HG03280 (cell line): ENCODE measurements at regions not wholly inside any gene's neighbourhood (a gene's known extent, or its start where the extent isn't known, plus 50 kb on each side); places are given as distances from the start of the nearest gene placed in this dataset.
"Not testable (repeated sequence)": the region's sequence is repeated elsewhere in the genome, so short reads cannot be mapped to it uniquely, and the experiment has no call there.

Experiments used
- ATAC-seq: cut with Tn5 transposase; IDR thresholded peaks from one replicate; pipeline ENCODE4 v1.9.1; 2021; ENCODE audit warnings: mild to moderate bottlenecking, moderate library complexity; ENCODE audit not compliant: unreplicated experiment

DNA sequence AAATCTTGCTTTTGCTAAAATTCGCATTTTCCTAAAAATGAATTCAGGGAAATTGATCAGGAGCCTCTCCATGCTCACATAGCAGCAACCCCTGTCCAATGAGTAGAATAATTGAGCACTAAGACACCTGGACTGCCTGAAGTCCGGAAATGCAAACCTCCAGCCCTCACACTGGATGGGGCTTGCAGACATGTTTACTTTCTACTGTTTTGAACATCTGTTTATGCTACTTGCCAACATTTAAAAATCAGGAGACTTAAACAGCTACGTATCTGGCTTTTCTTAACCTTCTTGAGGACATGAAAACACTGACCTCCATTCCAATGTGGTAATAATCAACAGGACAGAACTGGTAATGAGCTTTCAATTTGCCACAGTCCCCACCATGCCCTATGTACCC lies 184.4 kb downstream of the SHOX2 start:
- no peak for ATAC-seq

DNA sequence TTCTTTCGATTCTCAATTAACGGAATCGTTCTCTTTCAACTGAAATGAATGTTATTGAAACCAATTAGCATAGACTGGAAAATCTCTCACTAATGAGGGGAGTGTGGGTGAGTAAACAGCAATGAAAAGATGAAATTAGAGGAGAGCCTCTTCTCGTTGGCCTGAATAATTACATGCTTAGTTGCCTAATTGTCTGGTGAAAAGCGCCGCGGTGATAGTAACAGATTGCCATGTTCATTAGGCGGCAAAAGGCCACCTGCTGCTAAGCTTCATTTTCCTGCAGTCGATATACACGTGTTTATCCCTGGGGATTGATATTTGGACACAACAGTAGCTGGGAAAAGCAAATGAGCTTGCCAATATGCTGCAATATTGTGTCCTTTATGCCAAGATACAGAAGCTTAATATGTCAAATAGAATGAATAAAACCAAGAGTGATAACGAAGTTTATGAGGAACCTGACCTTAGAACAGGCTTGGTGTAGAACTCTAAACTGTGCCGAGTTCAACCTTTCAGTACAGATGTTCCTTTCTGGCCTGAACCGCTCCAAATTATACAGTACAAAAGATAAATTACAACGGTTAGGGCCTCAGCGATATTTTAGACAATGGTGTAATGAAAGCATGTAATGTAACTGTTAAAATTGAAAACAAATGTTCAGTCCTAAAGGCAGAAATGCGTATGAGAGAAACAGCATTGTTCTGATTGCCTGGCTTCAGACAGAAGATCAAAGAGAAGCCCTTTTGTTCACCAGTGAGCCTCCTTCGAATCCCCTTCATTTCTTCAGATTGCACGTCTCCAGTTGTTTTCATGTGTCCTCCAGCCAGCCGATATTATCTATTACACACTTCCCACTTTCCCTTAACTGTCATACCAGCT lies 185.2 kb downstream of the SHOX2 start:
- no peak for ATAC-seq

- ATAC-seq: no peak
Measured at GRCh38 chr3:157919319-157919887, 186.8 kb downstream of the SHOX2 start.

- ATAC-seq: no peak
Measured at GRCh38 chr3:157918402-157918801, 187.8 kb downstream of the SHOX2 start.

DNA sequence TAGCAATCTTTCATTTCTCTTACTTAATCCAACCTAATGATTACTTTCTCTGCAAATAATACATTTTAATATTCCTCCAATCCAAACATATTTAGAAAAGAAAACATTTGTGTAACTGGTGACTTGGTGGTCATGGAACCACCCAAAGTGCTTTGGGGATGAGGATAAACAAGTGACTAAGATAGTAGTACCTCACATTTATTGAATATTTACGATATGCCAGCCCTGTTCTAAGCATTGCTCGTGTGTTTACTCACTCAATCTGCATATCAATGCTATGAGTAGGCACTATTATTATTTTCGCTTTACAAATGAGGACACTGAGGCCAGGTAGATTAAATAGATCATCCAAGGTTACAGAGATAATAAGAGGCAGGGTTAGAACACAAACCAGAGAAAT lies 189.5 kb downstream of the SHOX2 start:
- ATAC-seq: no peak

- ATAC-seq: no peak
Measured at GRCh38 chr3:157914882-157915281, 191.3 kb downstream of the SHOX2 start.

DNA sequence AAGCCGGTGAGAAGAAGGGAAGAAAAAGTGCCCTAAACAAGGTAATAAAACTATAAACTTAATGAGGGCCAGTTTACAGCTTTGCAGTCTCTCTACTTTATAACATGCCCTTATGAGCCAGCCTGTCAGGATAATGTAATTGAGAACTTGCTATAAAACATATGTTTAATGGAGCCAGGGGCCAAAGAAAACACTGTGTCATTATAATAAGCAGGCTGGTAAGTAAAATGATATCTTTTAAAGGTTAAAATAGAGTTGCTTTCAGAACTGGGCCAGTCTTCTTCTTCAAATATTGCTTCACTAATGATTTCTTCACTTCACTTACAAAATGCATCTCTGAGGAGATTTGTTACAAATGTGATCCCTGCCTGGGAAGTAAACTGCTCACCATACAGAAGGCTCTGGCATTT lies 192.5 kb downstream of the SHOX2 start:
- ATAC-seq: no peak

- no peak for ATAC-seq
Measured at GRCh38 chr3:157912514-157913451, 193.4 kb downstream of the SHOX2 start.

GRCh38 chr3:157906627-157907026 lies 199.6 kb downstream of the SHOX2 start:
- no peak for ATAC-seq

- no peak for ATAC-seq
Measured at GRCh38 chr3:157905885-157906284, 200.3 kb downstream of the SHOX2 start.

DNA sequence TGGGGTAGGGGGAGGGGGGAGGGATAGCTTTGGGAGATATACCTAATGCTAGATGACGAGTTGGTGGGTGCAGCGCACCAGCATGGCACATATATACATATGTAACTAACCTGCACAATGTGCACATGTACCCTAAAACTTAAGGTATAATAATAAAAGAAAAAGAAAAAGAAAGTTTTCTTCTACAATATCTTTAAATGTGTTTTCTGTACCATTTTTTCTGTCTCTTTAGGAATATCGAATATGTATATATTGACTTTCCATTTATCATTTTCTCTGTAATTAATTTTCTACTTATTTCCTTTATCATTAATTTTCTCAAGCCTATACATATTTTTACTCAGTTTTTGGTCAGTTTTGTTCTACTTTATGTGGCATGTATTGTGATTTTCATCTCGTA lies 203.5 kb downstream of the SHOX2 start:
- not testable (repeated sequence) for ATAC-seq

DNA sequence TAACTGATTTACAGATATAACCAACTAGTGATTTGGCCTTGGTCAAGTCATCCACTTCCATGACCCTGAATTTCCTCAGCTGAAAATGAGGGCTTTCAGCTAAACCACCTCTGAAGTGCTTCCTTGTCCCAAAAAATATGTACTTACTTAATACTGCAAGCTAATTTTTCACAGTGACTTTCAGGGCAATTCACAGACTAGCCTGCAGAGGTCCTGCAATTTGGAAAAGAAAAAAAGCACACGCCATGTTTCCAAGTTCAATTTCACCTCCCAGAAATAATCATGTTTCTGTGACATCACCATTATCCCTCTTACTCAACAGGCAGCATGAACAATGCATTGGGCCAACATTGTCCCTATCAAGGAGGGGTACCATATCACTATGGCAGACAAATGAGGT lies 218.2 kb downstream of the SHOX2 start:
- no peak for ATAC-seq

DNA sequence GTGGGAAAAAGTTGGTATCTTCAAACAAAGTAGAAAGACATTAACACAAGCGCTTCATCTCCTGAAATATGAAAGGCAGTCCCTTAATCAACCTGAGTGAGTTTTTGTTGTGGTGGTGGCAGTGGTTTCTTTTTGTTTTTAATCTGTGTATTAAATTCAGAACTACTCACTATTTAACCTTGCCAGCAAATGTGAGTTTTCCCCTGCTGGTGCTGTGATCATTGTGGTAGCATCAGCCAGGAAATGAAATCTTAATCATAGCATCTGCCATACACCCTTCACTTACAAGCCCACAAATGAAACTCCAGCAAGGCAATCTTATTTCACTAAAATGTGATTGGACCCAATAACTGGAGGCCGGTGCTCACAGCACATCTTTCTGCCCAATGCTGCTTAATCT lies 229.7 kb downstream of the SHOX2 start:
- no peak for ATAC-seq

DNA sequence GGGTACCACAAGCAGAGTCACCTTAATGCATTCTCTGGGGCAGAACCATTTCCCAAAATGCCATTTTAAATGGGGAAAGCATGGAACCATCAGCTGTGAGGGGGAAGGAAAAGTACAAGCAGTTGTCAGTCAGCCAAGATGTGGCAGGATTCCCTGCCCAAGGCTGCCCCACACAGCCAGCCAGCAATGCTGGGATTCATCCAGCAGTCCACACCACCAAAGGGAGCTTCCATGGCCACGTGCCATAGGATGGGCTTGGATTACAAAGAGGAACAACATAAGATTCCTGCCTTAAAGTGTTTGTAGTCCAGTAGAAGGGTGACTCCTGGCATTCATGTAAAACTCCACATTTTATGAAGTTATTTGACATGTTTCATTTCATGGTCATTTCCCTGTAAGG lies 233.3 kb downstream of the SHOX2 start:
- no peak for ATAC-seq

DNA sequence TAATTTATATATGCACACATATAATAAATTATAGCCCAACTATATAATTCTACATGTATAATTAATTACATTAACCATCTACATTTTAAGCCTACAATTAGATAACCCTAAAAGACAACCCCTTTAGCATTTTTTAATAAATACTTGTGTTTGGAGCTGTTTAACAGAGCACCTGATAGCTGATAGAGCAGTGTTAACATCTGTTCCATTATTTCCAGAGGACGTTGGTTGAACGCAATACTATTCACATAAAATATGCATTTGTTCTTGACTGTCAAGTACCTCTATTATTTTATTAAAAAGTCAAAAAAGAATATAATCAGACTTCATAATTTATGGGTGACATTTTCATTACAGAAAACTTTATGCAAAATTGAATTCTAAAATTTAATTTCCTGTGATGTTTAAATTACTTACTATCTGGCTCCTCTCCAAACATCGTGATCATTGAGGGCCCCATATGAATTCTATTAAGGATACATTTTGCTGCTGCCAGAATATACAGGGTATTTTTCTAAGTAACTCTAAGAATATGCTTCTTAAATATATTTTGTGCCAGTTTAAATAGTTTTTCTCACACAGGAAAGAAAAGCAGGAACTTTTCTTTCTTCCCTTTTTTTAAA lies 234.3 kb downstream of the SHOX2 start:
- ATAC-seq: no peak

- ATAC-seq: no peak
Measured at GRCh38 chr3:157871248-157871647, 235.0 kb downstream of the SHOX2 start.

DNA sequence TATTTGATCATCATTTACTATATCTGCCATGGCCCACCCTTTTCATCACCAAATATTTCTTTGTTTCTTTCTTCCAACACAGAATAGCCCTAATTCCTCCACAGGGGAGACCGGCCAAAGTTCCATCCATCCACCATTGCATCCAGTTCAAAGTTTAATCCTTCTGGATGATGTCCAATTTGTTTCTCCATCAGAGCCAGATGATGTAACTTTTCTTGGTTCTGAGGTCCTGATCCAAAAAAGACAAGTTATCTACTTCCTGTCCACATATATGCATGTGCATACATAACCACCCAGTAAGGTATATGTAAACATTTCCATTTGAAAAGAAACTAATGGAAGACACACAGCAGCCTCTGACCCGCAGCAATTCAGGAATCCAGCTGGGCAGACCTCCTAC lies 237.3 kb downstream of the SHOX2 start:
- ATAC-seq: no peak

DNA sequence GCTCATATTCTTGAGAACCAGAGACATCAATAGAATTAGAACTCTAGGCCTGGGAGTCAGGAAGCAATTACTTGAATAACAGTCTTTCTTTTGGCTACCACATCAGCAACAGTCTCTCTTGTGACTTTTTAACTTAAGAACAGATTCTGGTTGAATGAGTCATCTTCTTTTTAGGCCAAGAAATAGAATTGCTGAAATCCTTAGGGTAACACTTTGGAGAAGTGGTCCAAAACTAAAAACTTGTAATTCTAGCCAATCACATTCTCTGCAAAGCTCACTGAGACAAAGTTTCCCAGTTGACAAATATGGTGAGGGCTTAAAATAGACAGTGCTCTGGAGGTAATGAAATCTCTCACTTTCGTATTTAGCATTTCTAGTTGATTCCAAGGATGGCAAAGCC lies 238.0 kb downstream of the SHOX2 start:
- ATAC-seq: no peak

- ATAC-seq: peak; percentile 93
Measured at GRCh38 chr3:157865352-157866000, 240.7 kb downstream of the SHOX2 start.

GRCh38 chr3:157861076-157861765 lies 245.0 kb downstream of the SHOX2 start:
- no peak for ATAC-seq
